GM21825 (cell line): ENCODE measurements at regions not wholly inside any gene's neighbourhood (a gene's known extent, or its start where the extent isn't known, plus 50 kb on each side); places are given as distances from the start of the nearest gene placed in this dataset.

ENCODE experiments used
- ATAC-seq: cut with Tn5 transposase; IDR thresholded peaks from one replicate; pipeline ENCODE4 v1.9.1; 2021; ENCODE audit warnings: mild to moderate bottlenecking, moderate library complexity; ENCODE audit not compliant: unreplicated experiment

GRCh38 chr18:5601188-5601624 lies 57.4 kb upstream of the EPB41L3 start:
- ATAC-seq: no peak

- ATAC-seq: no peak
Measured at GRCh38 chr18:5600378-5601071, 56.7 kb upstream of the EPB41L3 start.

- no peak for ATAC-seq
Measured at GRCh38 chr18:5596585-5596984, 52.8 kb upstream of the EPB41L3 start.
